NCI-H128 (cell line): ENCODE measurements at regions not wholly inside any gene's neighbourhood (a gene's known extent, or its start where the extent isn't known, plus 50 kb on each side); places are given as distances from the start of the nearest gene placed in this dataset.
A peak's percentile ranks its signal among the peaks of the same experiment; 100 is the strongest.

Experiments
- DNase-seq: peaks from one replicate; lab custom pipeline; 2025; ENCODE audit not compliant: unreplicated experiment; lab: John Stamatoyannopoulos, UW

- DNase-seq: no peak
These were observed 64.4 kb downstream of the DIO2 start for GRCh38 chr14:80146941-80147340.

DNA sequence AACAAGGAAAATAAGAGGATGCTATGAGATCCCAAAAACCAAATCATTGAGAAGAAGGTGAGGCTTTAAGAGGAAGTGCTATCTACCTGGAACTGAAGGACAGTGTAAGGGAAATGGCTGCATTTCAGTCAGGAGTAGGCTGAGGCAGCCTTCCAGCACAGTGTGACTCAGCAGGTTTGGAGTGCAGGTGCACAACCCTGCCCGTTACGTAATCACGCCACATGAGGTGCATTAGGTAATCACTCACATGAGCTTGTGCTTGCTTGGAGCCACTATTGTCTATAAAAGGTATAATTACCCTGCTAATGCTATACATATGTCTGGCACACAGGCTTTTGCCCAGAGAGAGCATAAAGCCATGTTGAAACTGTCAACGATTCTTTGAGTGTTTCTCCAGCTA, 74.9 kb downstream of the DIO2 start:
- no peak for DNase-seq

DNA sequence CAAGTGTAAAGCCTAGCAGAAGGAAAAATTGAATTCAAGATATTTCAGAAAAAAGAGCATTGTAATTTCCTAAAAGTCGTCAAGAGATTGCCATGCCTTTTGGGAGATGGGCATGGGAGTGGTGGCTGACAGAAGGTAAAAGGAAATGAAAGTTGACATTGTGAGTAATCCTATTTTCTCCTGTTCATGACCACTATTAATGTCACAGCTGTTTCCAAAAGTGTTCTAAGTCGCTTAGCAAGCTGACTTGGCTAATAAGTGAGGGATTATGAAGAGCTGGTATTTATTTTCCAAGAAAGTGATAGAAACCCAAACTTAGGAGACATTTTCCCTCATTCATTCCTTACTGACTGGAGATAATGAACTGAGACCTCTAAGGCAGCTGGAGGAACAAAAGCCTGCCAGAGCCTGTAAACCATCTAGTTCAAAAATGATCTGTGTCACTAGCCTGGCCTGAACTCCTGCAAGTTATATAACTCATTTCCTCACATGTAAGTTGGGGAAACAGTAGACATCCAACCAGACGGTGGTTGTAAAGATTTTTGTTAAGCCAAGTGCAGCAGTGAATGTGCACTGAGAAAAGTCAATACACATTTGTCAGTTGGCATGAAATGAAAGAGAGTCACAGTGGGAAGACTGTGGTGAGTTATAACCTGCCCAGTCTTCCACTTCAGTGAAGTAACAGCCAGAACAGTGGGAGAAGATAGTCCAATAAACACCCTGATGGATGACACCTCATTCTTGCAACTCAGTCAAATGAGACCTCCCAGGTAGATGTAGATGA, 75.8 kb downstream of the DIO2 start:
- no peak for DNase-seq

DNA sequence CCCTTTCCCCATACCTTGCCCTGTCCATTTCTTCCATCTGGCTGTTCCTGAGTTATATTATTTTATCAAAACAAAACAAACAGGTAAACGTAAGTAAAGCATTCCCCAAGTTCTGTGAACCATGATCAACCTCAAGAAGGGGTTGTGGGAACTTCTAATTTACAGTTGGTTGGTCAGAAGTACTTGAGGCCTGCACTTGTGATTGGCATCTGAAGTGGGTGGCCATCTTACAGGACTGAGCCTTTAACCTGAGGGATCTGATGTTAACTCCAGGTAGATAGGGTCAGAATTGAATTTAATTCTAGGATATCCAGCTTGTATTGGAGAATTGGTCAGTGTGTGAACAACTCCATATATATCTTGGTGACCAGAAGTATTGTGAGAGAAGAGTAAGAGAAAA, 77.0 kb downstream of the DIO2 start:
- DNase-seq: no peak

DNA sequence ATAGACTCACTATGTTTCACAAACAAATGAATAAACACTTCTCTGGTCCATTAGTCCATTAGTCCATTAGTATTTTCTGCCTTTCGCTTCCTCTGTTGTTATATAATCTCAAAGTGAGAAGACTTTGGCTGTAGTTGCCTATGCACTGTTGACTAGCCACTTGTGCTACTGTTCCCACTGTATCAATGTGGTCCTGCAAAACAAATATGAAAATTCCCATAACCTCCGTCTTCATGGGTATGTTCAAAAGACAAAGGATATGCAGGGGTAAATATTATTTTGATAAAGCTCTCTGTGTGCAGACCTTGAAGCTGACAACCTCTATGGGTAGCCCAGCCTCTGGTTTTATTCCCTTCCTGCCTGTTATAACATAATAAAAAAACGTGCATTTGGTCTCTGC, 77.8 kb downstream of the DIO2 start:
- no peak for DNase-seq

DNA sequence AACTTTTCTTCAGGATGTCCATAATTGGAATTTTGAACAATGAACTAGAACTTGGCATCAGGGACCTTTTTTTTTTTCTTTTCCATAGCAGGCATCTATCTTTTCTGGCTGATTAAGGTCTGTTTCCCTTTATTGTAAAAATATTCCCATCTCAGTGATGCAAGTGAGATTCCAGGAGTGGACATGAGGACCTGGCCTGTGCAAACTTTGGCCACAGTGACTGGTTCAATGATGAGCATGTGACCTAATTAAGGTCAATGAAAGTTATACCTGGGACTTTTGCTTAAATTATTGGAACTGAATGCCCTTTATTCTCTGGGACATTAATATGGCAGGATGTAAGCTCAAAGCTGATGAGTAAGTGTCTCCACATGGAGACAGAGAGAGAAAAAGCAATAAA, 83.8 kb downstream of the DIO2 start:
- no peak for DNase-seq

DNA sequence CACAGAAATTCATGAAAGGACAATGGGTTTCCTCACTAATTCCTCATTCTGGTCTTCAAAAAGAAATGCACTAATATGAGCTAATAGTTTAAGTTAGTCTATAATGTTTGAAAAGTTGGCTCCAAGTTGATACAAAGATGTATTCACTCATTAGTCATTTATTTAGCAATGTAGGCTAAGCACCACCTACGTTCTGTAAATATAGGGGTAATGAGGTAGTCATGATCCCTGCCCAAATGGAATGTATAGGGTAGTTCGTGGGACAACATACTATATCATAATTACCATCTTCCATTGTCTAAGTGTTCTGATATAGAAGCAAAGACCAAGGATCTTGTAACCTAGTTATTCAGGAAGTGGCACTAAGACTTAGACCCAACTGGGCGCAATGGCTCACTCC, 86.5 kb downstream of the DIO2 start:
- no peak for DNase-seq

DNA sequence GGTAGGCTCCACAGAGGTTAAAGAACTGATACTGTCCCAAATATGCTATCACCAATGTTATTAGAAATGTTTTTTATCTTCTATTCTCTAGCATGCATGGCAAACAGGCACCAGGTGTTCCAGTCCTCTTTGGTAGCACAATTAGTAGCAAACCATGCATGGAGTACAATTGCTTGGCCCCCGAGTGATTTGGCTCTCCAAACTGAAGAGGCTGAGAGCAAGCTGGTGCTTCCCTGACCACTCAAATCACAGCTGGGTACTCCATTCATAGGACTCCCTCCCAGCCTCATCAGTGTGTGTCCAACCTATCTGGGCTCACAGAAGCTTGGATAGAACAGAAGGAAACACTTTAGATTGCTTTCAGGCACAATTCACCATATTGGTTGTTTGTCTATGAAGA, 93.4 kb downstream of the DIO2 start:
- DNase-seq: peak; percentile 95

DNA sequence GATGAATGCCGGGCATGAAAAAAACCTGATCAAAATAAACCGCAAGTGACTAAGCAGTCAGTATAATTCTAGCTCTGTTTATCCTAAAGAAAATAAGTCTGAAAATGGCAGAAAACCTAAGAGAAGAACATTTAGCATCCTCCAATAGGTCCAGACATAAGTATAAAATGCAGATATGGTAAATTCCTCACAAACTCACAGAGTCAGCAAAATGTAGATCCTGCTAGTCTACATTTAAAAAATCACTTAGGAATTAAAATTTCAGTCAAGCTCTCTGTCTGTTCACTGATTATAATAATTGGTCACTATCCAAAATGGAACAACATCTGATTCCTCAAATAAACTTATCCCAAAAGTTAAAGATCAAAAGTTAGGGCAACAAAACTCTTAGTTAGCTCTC, 95.1 kb downstream of the DIO2 start:
- DNase-seq: no peak

DNA sequence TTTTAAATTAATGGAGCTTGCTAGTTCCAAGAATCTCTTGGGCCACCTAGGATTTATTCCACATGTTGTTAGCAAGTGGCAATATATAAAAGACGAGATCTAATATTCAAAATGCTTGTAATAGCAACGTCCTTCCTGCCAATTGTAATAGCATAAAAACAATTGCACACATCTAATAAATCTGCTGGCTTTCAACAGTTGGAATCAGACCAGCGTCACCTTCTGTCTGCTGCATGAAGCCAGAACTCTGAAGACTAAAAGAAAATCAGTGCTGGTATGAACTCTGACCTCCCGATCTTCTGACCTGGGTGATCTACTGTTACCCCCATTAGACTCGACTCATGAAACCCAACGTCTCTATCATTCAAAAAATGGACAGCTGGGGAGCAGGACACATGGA, 100.6 kb downstream of the DIO2 start:
- DNase-seq: no peak

- DNase-seq: no peak
These were observed 102.2 kb downstream of the DIO2 start for GRCh38 chr14:80109055-80109454.

- DNase-seq: no peak
These were observed 102.9 kb downstream of the DIO2 start for GRCh38 chr14:80108430-80108829.

DNA sequence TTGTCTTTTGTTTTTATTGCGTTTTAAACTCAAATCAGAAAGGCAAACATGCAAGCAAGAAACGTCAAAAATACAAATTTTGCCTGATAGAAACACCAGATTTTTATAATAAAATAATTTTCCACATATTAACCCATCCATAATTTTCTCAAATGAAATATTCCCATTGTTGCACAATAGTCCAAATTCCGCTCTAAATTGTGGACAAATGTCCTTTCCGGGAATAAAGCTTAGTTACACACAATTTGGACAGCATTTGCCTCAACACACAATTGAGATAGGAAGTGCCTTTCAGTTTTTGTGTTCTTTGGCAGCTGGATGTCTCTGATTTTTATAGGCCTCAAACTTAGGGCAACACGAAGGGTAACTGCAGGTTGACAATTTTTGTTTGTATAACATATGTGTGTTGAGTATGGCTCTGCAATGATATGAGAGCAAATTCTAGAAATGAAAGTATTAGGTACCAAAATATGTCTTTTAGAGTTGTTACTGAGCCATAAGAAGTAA, 105.8 kb downstream of the DIO2 start:
- no peak for DNase-seq

- DNase-seq: no peak
These were observed 109.5 kb downstream of the DIO2 start for GRCh38 chr14:80101835-80102234.

GRCh38 chr14:80100681-80101080, 110.6 kb downstream of the DIO2 start:
- no peak for DNase-seq

GRCh38 chr14:80095623-80096022, 115.7 kb downstream of the DIO2 start:
- DNase-seq: no peak

GRCh38 chr14:80087411-80087810, 123.9 kb downstream of the DIO2 start:
- no peak for DNase-seq

GRCh38 chr14:80084196-80084595, 127.1 kb downstream of the DIO2 start:
- DNase-seq: no peak

DNA sequence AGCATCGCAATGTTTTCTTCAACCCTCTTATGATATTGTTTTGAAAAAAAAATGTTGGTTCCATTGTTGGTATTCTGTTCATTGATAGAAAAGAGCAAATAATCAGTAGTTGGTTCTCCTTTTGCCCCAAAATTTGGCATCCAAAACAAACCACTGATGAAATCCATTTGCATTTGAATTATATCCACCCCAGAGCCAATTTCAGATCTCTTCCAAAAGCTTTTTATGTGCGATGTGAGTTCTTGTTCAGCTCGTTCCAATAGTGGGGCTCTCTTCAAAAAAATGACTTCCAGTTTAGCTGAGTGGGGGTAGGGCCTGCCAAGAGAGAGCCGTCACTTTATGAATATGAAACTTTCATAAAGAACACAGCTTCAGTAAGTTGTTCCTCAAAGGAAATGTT, 130.7 kb downstream of the DIO2 start:
- no peak for DNase-seq

DNA sequence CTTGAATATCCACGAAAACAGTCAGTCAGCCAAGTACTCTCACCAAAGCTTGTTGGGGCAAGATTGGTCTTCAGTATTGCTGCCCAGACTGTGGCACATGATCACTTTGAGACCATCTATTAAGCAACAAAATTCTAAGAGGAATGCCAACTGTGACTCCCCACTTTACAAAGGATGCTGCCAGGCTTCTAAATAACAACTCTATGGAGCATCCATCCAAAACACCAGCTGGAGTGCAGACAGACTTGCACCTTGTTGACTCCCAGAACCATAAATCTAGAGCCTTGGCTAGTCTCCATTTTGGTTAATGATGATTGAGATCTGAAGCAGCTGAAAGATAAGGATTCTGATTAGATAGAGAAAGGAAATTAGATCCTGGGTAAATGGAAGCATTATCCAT, 132.8 kb downstream of the DIO2 start:
- peak; percentile 69 for DNase-seq

GRCh38 chr14:80077262-80077661, 134.0 kb downstream of the DIO2 start:
- DNase-seq: no peak

GRCh38 chr14:80074900-80075574, 136.3 kb downstream of the DIO2 start:
- DNase-seq: no peak

- DNase-seq: no peak
These were observed 152.3 kb downstream of the DIO2 start for GRCh38 chr14:80059041-80059440.
